Keratinocyte (primary cell): ENCODE measurements at regions not wholly inside any gene's neighbourhood (a gene's known extent, or its start where the extent isn't known, plus 50 kb on each side); places are given as distances from the start of the nearest gene placed in this dataset.

ENCODE experiments used
- DNase-seq: peaks from one replicate; pipeline ENCODE4 v3.0.0-alpha.2; 2011; ENCODE audit warnings: low read depth, missing footprints, low spot score
- FAIRE-seq: peaks from 2 replicates; lab custom pipeline; 2011; peaks lifted over from hg19 to GRCh38; lab: Jason Lieb, UNC
- H2AFZ ChIP-seq: 2 replicates; pipeline ENCODE4 v1.6.0; 2012; ENCODE audit warnings: low read length, control low read depth, inconsistent platforms; ENCODE audit not compliant: control insufficient read depth
- H3K27ac ChIP-seq: 2 replicates; pipeline ENCODE4 v1.5.1; 2011; ENCODE audit warnings: low read length; ENCODE audit not compliant: control insufficient read depth, insufficient read depth
- H3K27me3 ChIP-seq: 3 replicates; pipeline ENCODE4 v1.6.0; 2011; ENCODE audit warnings: low read length; ENCODE audit not compliant: control insufficient read depth, insufficient read depth; ENCODE audit errors: extremely low read depth
- H3K36me3 ChIP-seq, 2 experiments: 2 replicates in 1 of 2; 3 replicates in 1 of 2; pipeline ENCODE4 v1.5.1; 2011; ENCODE audit warnings: low read length in 2 of 2, mild to moderate bottlenecking in 1 of 2; ENCODE audit not compliant: control insufficient read depth in 2 of 2, insufficient read depth in 2 of 2; ENCODE audit errors: extremely low read depth in 1 of 2
- H3K4me1 ChIP-seq: 3 replicates; pipeline ENCODE4 v1.5.1; 2011; ENCODE audit warnings: low read length; ENCODE audit not compliant: control insufficient read depth, insufficient read depth; ENCODE audit errors: extremely low read depth
- H3K4me2 ChIP-seq: 3 replicates; pipeline ENCODE4 v1.6.0; 2011; ENCODE audit warnings: low read depth, low read length; ENCODE audit not compliant: control insufficient read depth, insufficient read depth; ENCODE audit errors: extremely low read depth
- H3K4me3 ChIP-seq, 3 experiments: fragments of 200-600 bp in 1 of 3; sonication (generic) in 1 of 3; 2 replicates in 2 of 3; 3 replicates in 1 of 3; pipeline ENCODE4 v1.5.1; 2011 to 2016; ENCODE audit warnings: low read length in 3 of 3, mild to moderate bottlenecking in 3 of 3, control low read depth in 2 of 3, inconsistent platforms in 1 of 3, low read depth in 1 of 3, mixed read lengths in 1 of 3, mixed run types in 1 of 3, moderate library complexity in 1 of 3; ENCODE audit not compliant: control insufficient read depth in 2 of 3, insufficient read depth in 2 of 3; ENCODE audit errors: extremely low read depth in 1 of 3
- H3K79me2 ChIP-seq: 2 replicates; pipeline ENCODE4 v1.6.0; 2012; ENCODE audit warnings: low read length; ENCODE audit not compliant: control insufficient read depth, insufficient read depth
- H3K9ac ChIP-seq: 3 replicates; pipeline ENCODE4 v1.6.0; 2011; ENCODE audit warnings: low read length; ENCODE audit not compliant: control insufficient read depth, insufficient read depth; ENCODE audit errors: extremely low read depth
- H3K9me1 ChIP-seq: 3 replicates; pipeline ENCODE4 v1.6.0; 2011; ENCODE audit warnings: low read length; ENCODE audit not compliant: control insufficient read depth, insufficient read depth; ENCODE audit errors: extremely low read depth
- H3K9me3 ChIP-seq: 2 replicates; pipeline ENCODE4 v1.5.1; 2012; ENCODE audit warnings: low read depth, low read length; ENCODE audit not compliant: control insufficient read depth
- H4K20me1 ChIP-seq: 3 replicates; pipeline ENCODE4 v1.6.0; 2011; ENCODE audit warnings: low read length; ENCODE audit not compliant: control insufficient read depth, insufficient read depth; ENCODE audit errors: extremely low read depth
- EZH2 ChIP-seq: IDR thresholded peaks from one replicate; pipeline ENCODE4 v1.6.1; 2012; ENCODE audit warnings: inconsistent platforms, mild to moderate bottlenecking, low read length, moderate library complexity
- dilution Hi-C: fragments of 300-500 bp; cut with MboI; formaldehyde crosslinking; loops from one replicate; pipeline ENCODE4 v1.7.0; 2020; ENCODE audit warnings: low sequenced_read_pairs; ENCODE audit not compliant: extremely low pct_ligation_motif_present
- TF ChIP-seq, protein P1 (sequence below), 3 experiments: IDR thresholded peaks in 1 of 3; conservative IDR thresholded peaks in 1 of 3; optimal IDR thresholded peaks in 1 of 3; 2 replicates in 2 of 3; 3 replicates in 1 of 3; pipeline versions ENCODE3 to v1.5.1; 2011; ENCODE audit warnings: low read length in 3 of 3, mild to moderate bottlenecking in 3 of 3, moderate library complexity in 2 of 3, control low read depth in 1 of 3, inconsistent platforms in 1 of 3; ENCODE audit not compliant: insufficient read depth in 2 of 3; ENCODE audit errors: extremely low read depth in 1 of 3

DNA sequence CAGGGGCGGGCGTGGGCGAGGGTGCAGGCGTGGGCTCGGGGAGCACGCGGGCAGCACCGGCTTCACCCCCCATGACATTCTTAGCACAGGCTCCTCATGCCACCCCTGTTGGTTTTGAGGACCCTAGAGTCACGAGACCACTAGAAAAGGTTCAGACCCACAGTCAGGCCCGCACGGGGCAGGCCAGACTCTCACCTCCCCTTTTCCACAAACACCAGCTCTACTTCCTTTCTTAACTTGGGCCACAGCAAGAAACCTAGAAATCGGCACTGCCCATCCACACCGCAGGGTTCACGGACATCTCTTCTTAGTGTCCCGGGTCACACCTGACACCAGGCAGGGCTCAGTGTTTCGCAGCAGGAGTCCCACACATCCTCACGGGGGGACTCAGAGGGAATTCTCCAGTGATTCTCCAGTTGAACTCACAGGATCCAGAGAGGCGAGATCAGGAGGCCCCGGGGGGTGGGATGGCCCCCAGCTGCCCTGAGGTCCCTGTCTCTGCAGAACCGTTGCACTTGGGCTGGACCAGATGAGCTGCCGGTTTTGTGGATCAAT lies 52.0 kb downstream of the JAKMIP3 start:
- Histone ChIP-seq H3K9me1 (no peaks in the 10 kb centered on the region), H3K79me2 (no peaks in the 10 kb centered on the region), H2AFZ (no peak overlapping the region), H3K9me3 (no peaks in the 10 kb centered on the region), H3K36me3 (no peaks in the 10 kb centered on the region), H3K4me3 (no peak overlapping the region), H3K9ac (no peak overlapping the region), H4K20me1 (no peaks in the 10 kb centered on the region), H3K4me1 (no peaks in the 10 kb centered on the region), H3K27ac (no peak overlapping the region), H3K27me3 (peaks cover 8% of the 10 kb centered on the region), H3K4me2 (no peak overlapping the region)
- no peak for FAIRE-seq
- TF ChIP-seq, protein P1, sequence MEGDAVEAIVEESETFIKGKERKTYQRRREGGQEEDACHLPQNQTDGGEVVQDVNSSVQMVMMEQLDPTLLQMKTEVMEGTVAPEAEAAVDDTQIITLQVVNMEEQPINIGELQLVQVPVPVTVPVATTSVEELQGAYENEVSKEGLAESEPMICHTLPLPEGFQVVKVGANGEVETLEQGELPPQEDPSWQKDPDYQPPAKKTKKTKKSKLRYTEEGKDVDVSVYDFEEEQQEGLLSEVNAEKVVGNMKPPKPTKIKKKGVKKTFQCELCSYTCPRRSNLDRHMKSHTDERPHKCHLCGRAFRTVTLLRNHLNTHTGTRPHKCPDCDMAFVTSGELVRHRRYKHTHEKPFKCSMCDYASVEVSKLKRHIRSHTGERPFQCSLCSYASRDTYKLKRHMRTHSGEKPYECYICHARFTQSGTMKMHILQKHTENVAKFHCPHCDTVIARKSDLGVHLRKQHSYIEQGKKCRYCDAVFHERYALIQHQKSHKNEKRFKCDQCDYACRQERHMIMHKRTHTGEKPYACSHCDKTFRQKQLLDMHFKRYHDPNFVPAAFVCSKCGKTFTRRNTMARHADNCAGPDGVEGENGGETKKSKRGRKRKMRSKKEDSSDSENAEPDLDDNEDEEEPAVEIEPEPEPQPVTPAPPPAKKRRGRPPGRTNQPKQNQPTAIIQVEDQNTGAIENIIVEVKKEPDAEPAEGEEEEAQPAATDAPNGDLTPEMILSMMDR (optimal IDR thresholded peaks at IDR 0.05 in 1 of 3, IDR thresholded peaks at IDR 0.05 in 1 of 3, conservative IDR thresholded peaks at IDR 0.05 in 1 of 3; ENCODE audit: extremely low read depth in 1 of 3, insufficient read depth in 2 of 3, low read length in 3 of 3), result no peak
- TF ChIP-seq EZH2, result no peak
- no peak for DNase-seq
- dilution Hi-C loops, result no loop called here

DNA sequence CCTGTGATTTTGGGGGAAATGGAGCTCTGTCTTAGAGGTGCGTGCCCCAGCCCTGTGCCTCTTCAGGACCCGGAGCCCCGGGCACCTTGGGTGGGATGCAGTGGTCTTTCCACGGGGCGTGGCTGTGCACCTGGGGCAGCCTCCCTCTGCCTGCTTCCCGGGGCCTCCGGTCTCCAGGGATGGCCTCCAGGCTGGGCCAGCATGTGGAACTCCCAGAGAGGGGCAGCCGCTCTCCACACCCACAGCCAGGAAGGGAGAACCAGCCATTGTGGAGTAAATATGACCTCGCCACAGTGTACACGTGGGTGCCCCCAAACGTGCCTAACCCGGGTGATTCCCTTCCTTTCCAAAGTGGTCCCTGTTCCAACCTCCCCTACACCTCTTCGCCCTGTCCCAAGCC lies 52.6 kb downstream of the JAKMIP3 start:
- no peaks in the 10 kb centered on the region for H3K36me3 ChIP-seq

More for the DNA sequence above, 52.6 kb downstream of the JAKMIP3 start:
- no peak overlapping the region for H3K4me2 ChIP-seq
- no peaks in the 10 kb centered on the region for H3K79me2 ChIP-seq
- no peaks in the 10 kb centered on the region for H3K9me3 ChIP-seq
- no peak overlapping the region for H3K27ac ChIP-seq
- no peaks in the 10 kb centered on the region for H3K9me1 ChIP-seq
- no peak overlapping the region for H3K4me3 ChIP-seq
- no peak overlapping the region for H2AFZ ChIP-seq
- no peak overlapping the region for H3K9ac ChIP-seq
- no peaks in the 10 kb centered on the region for H3K4me1 ChIP-seq
- dilution Hi-C loops, result no loop called here
- FAIRE-seq, result no peak
- H3K27me3 ChIP-seq, result peaks cover 8% of the 10 kb centered on the region
- no peaks in the 10 kb centered on the region for H4K20me1 ChIP-seq
- no peak for DNase-seq
- no peak for TF ChIP-seq EZH2
- TF ChIP-seq, protein P1 (optimal IDR thresholded peaks at IDR 0.05 in 1 of 3, IDR thresholded peaks at IDR 0.05 in 1 of 3, conservative IDR thresholded peaks at IDR 0.05 in 1 of 3; ENCODE audit: extremely low read depth in 1 of 3, insufficient read depth in 2 of 3, low read length in 3 of 3), result no peak
